CD14-positive monocyte (primary cell): ENCODE measurements at regions not wholly inside any gene's neighbourhood (a gene's known extent, or its start where the extent isn't known, plus 50 kb on each side); places are given as distances from the start of the nearest gene placed in this dataset.

Experiments
- DNase-seq, 3 donors: peaks; one replicate each; pipeline ENCODE4 v3.0.0-alpha.2; 2011 to 2022
- H2AFZ ChIP-seq: 2 replicates; pipeline ENCODE4 v1.6.0; 2012; ENCODE audit warnings: mild to moderate bottlenecking, low read depth, low read length, inconsistent platforms; ENCODE audit not compliant: insufficient read depth, poor library complexity, severe bottlenecking
- H3K27ac ChIP-seq, 2 donors: 1 replicate in 1 of 2; 2 replicates in 1 of 2; pipeline ENCODE4 v1.5.1; 2012 to 2013; ENCODE audit warnings: low read length in 2 of 2, control low read depth in 1 of 2, inconsistent platforms in 1 of 2, low read depth in 1 of 2, mild to moderate bottlenecking in 1 of 2
- H3K27me3 ChIP-seq, 2 donors: one replicate each; pipeline versions ENCODE4 v1.6.0 to v1.6.1; 2011 to 2013; ENCODE audit warnings: low read length in 2 of 2; ENCODE audit not compliant: control insufficient read depth in 2 of 2, insufficient read depth in 2 of 2
- H3K36me3 ChIP-seq, 2 donors: replicated peaks in 1 of 2; 1 replicate in 1 of 2; 2 replicates in 1 of 2; pipeline versions ENCODE4 v1.5.1 to v1.6.1; 2012 to 2013; ENCODE audit warnings: low read length in 2 of 2, control low read depth in 1 of 2, inconsistent platforms in 1 of 2, mild to moderate bottlenecking in 1 of 2; ENCODE audit not compliant: insufficient read depth in 2 of 2, control insufficient read depth in 1 of 2
- H3K4me1 ChIP-seq, 2 donors: 1 replicate in 1 of 2; 2 replicates in 1 of 2; pipeline versions ENCODE4 v1.5.1 to v1.6.1; 2012 to 2013; ENCODE audit warnings: low read length in 2 of 2, control low read depth in 1 of 2, inconsistent platforms in 1 of 2, mild to moderate bottlenecking in 1 of 2, moderate library complexity in 1 of 2; ENCODE audit not compliant: insufficient read depth in 2 of 2, control insufficient read depth in 1 of 2
- H3K4me2 ChIP-seq: replicated peaks from 2 replicates; pipeline ENCODE3; 2012; ENCODE audit warnings: low read length, moderate library complexity, mild to moderate bottlenecking; ENCODE audit not compliant: poor library complexity, severe bottlenecking; ENCODE audit errors: extremely low read depth
- H3K4me3 ChIP-seq, 3 experiments: fragments of 200-600 bp in 1 of 3; sonication (generic) in 1 of 3; replicated peaks in 1 of 3; 1 replicate in 2 of 3; 2 replicates in 1 of 3; pipeline ENCODE4 v1.5.1; 2011 to 2013; ENCODE audit warnings: low read length in 3 of 3, mild to moderate bottlenecking in 3 of 3, control low read depth in 2 of 3, low read depth in 2 of 3, inconsistent platforms in 1 of 3, moderate library complexity in 1 of 3
- H3K79me2 ChIP-seq: 2 replicates; pipeline ENCODE4 v1.6.0; 2012; ENCODE audit warnings: mild to moderate bottlenecking, control low read depth, inconsistent platforms, low read length, moderate library complexity; ENCODE audit not compliant: insufficient read depth
- H3K9ac ChIP-seq: 2 replicates; pipeline ENCODE4 v1.6.0; 2017; ENCODE audit warnings: low read length, mild to moderate bottlenecking; ENCODE audit not compliant: insufficient read depth, poor library complexity, severe bottlenecking
- H3K9me3 ChIP-seq, 2 donors: replicated peaks in 1 of 2; 1 replicate in 1 of 2; 2 replicates in 1 of 2; pipeline versions ENCODE4 v1.5.1 to v1.6.1; 2012 to 2013; ENCODE audit warnings: low read length in 2 of 2, control low read depth in 1 of 2; ENCODE audit not compliant: control insufficient read depth in 1 of 2, insufficient read depth in 1 of 2
- H4K20me1 ChIP-seq: 2 replicates; pipeline ENCODE4 v1.6.0; 2012; ENCODE audit warnings: mild to moderate bottlenecking, low read length, control low read depth, moderate library complexity; ENCODE audit not compliant: insufficient read depth
- H3K27ac Mint-ChIP-seq, 7 donors: one replicate each; pipeline ENCODE4 v1.8.0; 2020; ENCODE audit warnings: mild to moderate bottlenecking in 7 of 7, mixed read lengths in 7 of 7, moderate library complexity in 6 of 7, inconsistent platforms in 2 of 7
- H3K27me3 Mint-ChIP-seq, 3 donors: one replicate each; pipeline ENCODE4 v1.8.0; 2021 to 2022; ENCODE audit warnings: low read depth in 3 of 3, mild to moderate bottlenecking in 3 of 3, mixed read lengths in 3 of 3, moderate library complexity in 3 of 3, inconsistent platforms in 1 of 3
- H3K36me3 Mint-ChIP-seq, 2 donors: one replicate each; pipeline ENCODE4 v1.8.0; 2020; ENCODE audit warnings: mixed read lengths in 2 of 2, inconsistent platforms in 1 of 2, mild to moderate bottlenecking in 1 of 2
- H3K4me1 Mint-ChIP-seq: one replicate; pipeline ENCODE4 v1.8.0; 2020; ENCODE audit warnings: mild to moderate bottlenecking, mixed read lengths
- H3K4me3 Mint-ChIP-seq, 2 donors: one replicate each; pipeline ENCODE4 v1.8.0; 2020; ENCODE audit warnings: mild to moderate bottlenecking in 2 of 2, mixed read lengths in 2 of 2, moderate library complexity in 1 of 2
- H3K9me3 Mint-ChIP-seq, 7 donors: one replicate each; pipeline ENCODE4 v1.8.0; 2020 to 2022; ENCODE audit warnings: mixed read lengths in 7 of 7, mild to moderate bottlenecking in 6 of 7, moderate library complexity in 6 of 7, inconsistent platforms in 2 of 7
- WGBS: methylation state at CpG from one replicate; pipeline ENCODE4 v1.1.5; 2013; ENCODE audit warnings: missing lambda C conversion rate; ENCODE audit not compliant: insufficient coverage; 5-methylcytosine and 5-hydroxymethylcytosine counted together
- intact Hi-C, 2 donors: fragments of 100-400 bp; cut with micrococcal nuclease; formaldehyde crosslinking; loops; one replicate each; pipeline versions ENCODE4 v1.15.0 to v1.15.1; 2023
- TF ChIP-seq, protein P1 (sequence below): fragments of 200-600 bp; IDR thresholded peaks from one replicate; pipeline ENCODE4 v1.8.0; 2022; ENCODE audit warnings: antibody characterized with exemption, mild to moderate bottlenecking

DNA sequence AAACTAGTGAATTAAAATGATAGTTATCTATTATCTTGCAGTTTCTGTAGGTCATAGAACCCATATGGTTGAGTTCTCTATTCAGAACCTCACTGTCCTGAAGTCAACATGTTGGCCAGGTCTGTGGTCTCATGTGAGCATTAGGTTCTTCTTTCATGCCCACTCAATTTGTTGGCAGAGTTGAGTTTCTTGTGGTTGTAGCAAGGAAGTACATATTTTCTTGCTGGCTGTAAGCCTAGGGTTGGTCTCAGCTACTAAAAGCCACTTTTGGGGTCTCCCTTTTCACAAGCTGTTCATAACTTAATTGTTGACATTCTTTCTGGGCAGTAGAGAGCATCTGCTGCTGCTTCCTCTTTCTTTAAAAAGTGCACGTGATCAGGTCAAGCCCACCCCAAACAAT, 1165.1 kb upstream of the NCAM2 start:
- no peaks in the 10 kb centered on the region for H3K36me3 ChIP-seq
- H3K4me3 ChIP-seq = no peak overlapping the region
- Mint-ChIP-seq H3K36me3 (no peaks in the 10 kb centered on the region), H3K4me1 (peaks cover 2% of the 10 kb centered on the region), H3K27ac (no peak overlapping the region), H3K9me3 (peaks cover 0 to 4% (median 2%) of the 10 kb centered on the region in 7 donors), H3K4me3 (no peak overlapping the region), H3K27me3 (peaks cover 0 to 1% (median 0%) of the 10 kb centered on the region in 3 donors)
- no peak overlapping the region for H3K4me2 ChIP-seq
- H3K27ac ChIP-seq = no peak overlapping the region
- H3K9me3 ChIP-seq = no peaks in the 10 kb centered on the region
- intact Hi-C loops = no loop called here
- H3K9ac ChIP-seq = no peak overlapping the region
- DNase-seq = no peak
- H3K4me1 ChIP-seq = no peaks in the 10 kb centered on the region
- no peak overlapping the region for H2AFZ ChIP-seq
- H3K27me3 ChIP-seq = no peaks in the 10 kb centered on the region
- no CpG with 5 or more reads among the region's 1 CpG for WGBS
- no peaks in the 10 kb centered on the region for H4K20me1 ChIP-seq
- no peaks in the 10 kb centered on the region for H3K79me2 ChIP-seq
- TF ChIP-seq, protein P1, sequence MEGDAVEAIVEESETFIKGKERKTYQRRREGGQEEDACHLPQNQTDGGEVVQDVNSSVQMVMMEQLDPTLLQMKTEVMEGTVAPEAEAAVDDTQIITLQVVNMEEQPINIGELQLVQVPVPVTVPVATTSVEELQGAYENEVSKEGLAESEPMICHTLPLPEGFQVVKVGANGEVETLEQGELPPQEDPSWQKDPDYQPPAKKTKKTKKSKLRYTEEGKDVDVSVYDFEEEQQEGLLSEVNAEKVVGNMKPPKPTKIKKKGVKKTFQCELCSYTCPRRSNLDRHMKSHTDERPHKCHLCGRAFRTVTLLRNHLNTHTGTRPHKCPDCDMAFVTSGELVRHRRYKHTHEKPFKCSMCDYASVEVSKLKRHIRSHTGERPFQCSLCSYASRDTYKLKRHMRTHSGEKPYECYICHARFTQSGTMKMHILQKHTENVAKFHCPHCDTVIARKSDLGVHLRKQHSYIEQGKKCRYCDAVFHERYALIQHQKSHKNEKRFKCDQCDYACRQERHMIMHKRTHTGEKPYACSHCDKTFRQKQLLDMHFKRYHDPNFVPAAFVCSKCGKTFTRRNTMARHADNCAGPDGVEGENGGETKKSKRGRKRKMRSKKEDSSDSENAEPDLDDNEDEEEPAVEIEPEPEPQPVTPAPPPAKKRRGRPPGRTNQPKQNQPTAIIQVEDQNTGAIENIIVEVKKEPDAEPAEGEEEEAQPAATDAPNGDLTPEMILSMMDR = no peak

DNA sequence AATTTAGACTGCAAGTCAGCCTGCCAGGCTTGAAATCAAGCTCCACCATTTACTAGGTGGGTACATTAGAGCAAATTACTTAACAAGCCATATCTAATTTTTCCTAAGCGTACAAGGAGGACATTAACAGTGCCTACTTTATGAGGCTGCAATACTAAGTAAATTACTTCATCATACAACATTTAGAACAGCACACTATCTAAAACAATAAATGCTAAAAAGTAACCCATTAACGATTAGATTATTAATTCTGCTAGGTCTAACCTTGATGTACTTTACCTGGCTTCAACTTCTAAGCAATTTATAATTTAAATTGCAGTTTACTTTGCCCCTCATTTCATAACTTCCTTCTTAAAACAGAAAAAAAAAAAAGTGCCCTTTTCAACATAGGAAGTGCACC, 1155.6 kb upstream of the NCAM2 start:
- H3K4me3 Mint-ChIP-seq = no peak overlapping the region
- Histone ChIP-seq H4K20me1 (no peaks in the 10 kb centered on the region), H3K4me1 (no peaks in the 10 kb centered on the region), H3K9ac (no peak overlapping the region), H3K36me3 (no peaks in the 10 kb centered on the region), H3K9me3 (no peaks in the 10 kb centered on the region), H3K27ac (no peak overlapping the region), H3K4me2 (no peak overlapping the region), H3K4me3 (no peak overlapping the region), H3K79me2 (no peaks in the 10 kb centered on the region), H2AFZ (no peak overlapping the region), H3K27me3 (no peaks in the 10 kb centered on the region)
- intact Hi-C loops = no loop called here
- no peaks in the 10 kb centered on the region for H3K4me1 Mint-ChIP-seq
- no peaks in the 10 kb centered on the region for H3K36me3 Mint-ChIP-seq
- no peak for DNase-seq
- H3K27me3 Mint-ChIP-seq = no peaks in the 10 kb centered on the region
- no CpG with 5 or more reads among the region's 2 CpGs for WGBS
- TF ChIP-seq, protein P1 = no peak
- H3K9me3 Mint-ChIP-seq = peaks cover 0 to 6% (median 5%) of the 10 kb centered on the region in 7 donors
- H3K27ac Mint-ChIP-seq = no peak overlapping the region
